ENCODE measurements at regions not wholly inside any gene's neighbourhood (a gene's known extent, or its start where the extent isn't known, plus 50 kb on each side); places are given as distances from the start of the nearest gene placed in this dataset.

- WGBS, 10 experiments, result 0 to 61% (median 8%) methylated on average over 1 to 6 of the region's 7 CpGs; no CpG with 5 or more reads in 1 of the 10 experiments
- Histone ChIP-seq H3K4me3 (no peak overlapping the region), H3K4me1 (replicated peaks in 1 of 2) (peaks cover 38 to 43% of the 10 kb centered on the region in 2 donors), H3K27ac (peak overlapping the region; percentile 21 to 24)
- in situ Hi-C loops (cut with MboI; ENCODE audit: low pct_unique_long_range_greater_than_20kb in 2 of 9, low sequenced_read_pairs in 9 of 9, unreplicated experiment in 9 of 9), result no loop called here
- ATAC-seq (replicated peaks in 6 of 8), result peak; percentile 82 to 93 (median 90)
These were observed 175.2 kb upstream of the SALL1 start for GRCh38 chr16:51326131-51326856.

- peaks cover 15 to 17% of the 10 kb centered on the region in 2 donors for H3K4me1 ChIP-seq (replicated peaks in 1 of 2)
- H3K27ac ChIP-seq, result no peak overlapping the region
- in situ Hi-C loops (cut with MboI; ENCODE audit: low pct_unique_long_range_greater_than_20kb in 2 of 9, low sequenced_read_pairs in 9 of 9, unreplicated experiment in 9 of 9), result no loop called here
- 0 to 89% (median 70%) methylated on average over 1 to 5 of the region's 5 CpGs; no CpG with 5 or more reads in 2 of the 10 experiments for WGBS, 10 experiments
- H3K4me3 ChIP-seq, result no peak overlapping the region
- no peak for ATAC-seq (replicated peaks in 6 of 8)
These were observed 170.2 kb upstream of the SALL1 start for GRCh38 chr16:51321251-51321650.

- H3K27ac ChIP-seq, result no peak overlapping the region
- no peak overlapping the region for H3K4me3 ChIP-seq
- ATAC-seq (replicated peaks in 6 of 8), result no peak
- in situ Hi-C loops (cut with MboI; ENCODE audit: low pct_unique_long_range_greater_than_20kb in 2 of 9, low sequenced_read_pairs in 9 of 9, unreplicated experiment in 9 of 9), result no loop called here
- peaks cover 9 to 10% of the 10 kb centered on the region in 2 donors for H3K4me1 ChIP-seq (replicated peaks in 1 of 2)
These were observed 166.5 kb upstream of the SALL1 start for GRCh38 chr16:51317575-51317974.

- 70 to 100% (median 78%) methylated on average over 1 to 2 of the region's 2 CpGs; no CpG with 5 or more reads in 4 of the 10 experiments for WGBS, 10 experiments
- ATAC-seq (replicated peaks in 6 of 8), result peak in 6 of 8 experiments; percentile 27 to 71 (median 50)
- in situ Hi-C loops (cut with MboI; ENCODE audit: low pct_unique_long_range_greater_than_20kb in 2 of 9, low sequenced_read_pairs in 9 of 9, unreplicated experiment in 9 of 9), result no loop called here
- H3K27ac ChIP-seq, result peak overlapping the region in 1 of 2 donors; percentile 6
- peaks cover 15 to 19% of the 10 kb centered on the region in 2 donors for H3K4me1 ChIP-seq (replicated peaks in 1 of 2)
- H3K4me3 ChIP-seq, result no peak overlapping the region
These were observed 162.1 kb upstream of the SALL1 start for GRCh38 chr16:51313198-51313597.

GRCh38 chr16:51312363-51313150 lies 161.5 kb upstream of the SALL1 start:
- no peak overlapping the region for H3K4me3 ChIP-seq
- 30 to 86% (median 71%) methylated on average over 1 to 2 of the region's 2 CpGs; no CpG with 5 or more reads in 3 of the 10 experiments for WGBS, 10 experiments
- in situ Hi-C loops (cut with MboI; ENCODE audit: low pct_unique_long_range_greater_than_20kb in 2 of 9, low sequenced_read_pairs in 9 of 9, unreplicated experiment in 9 of 9), result no loop called here
- ATAC-seq (replicated peaks in 6 of 8), result peak; percentile 58 to 86 (median 80)
- peak overlapping the region in 1 of 2 donors; percentile 6 for H3K27ac ChIP-seq
- H3K4me1 ChIP-seq (replicated peaks in 1 of 2), result peaks cover 15 to 19% of the 10 kb centered on the region in 2 donors

GRCh38 chr16:51310159-51310558 lies 159.1 kb upstream of the SALL1 start:
- in situ Hi-C loops (cut with MboI; ENCODE audit: low pct_unique_long_range_greater_than_20kb in 2 of 9, low sequenced_read_pairs in 9 of 9, unreplicated experiment in 9 of 9), result no loop called here
- H3K27ac ChIP-seq, result no peak overlapping the region
- H3K4me1 ChIP-seq (replicated peaks in 1 of 2), result peaks cover 25 to 31% of the 10 kb centered on the region in 2 donors
- H3K4me3 ChIP-seq, result no peak overlapping the region
- ATAC-seq (replicated peaks in 6 of 8), result no peak

GRCh38 chr16:51306886-51307595 lies 156.0 kb upstream of the SALL1 start:
- 40 to 100% (median 64%) methylated on average over 1 to 3 of the region's 4 CpGs; no CpG with 5 or more reads in 4 of the 10 experiments for WGBS, 10 experiments
- H3K27ac ChIP-seq, result no peak overlapping the region
- H3K4me1 ChIP-seq (replicated peaks in 1 of 2), result peaks cover 10 to 16% of the 10 kb centered on the region in 2 donors
- ATAC-seq (replicated peaks in 6 of 8), result peak in 4 of 8 experiments; percentile 15 to 61 (median 50)
- in situ Hi-C loops (cut with MboI; ENCODE audit: low pct_unique_long_range_greater_than_20kb in 2 of 9, low sequenced_read_pairs in 9 of 9, unreplicated experiment in 9 of 9), result no loop called here
- H3K4me3 ChIP-seq, result no peak overlapping the region

GRCh38 chr16:51306116-51306515 lies 155.0 kb upstream of the SALL1 start:
- no peak overlapping the region for H3K4me3 ChIP-seq

GRCh38 chr16:51305337-51305736 lies 154.3 kb upstream of the SALL1 start:
- no peak for ATAC-seq (replicated peaks in 6 of 8)
- WGBS, 10 experiments, result 83 to 100% (median 95%) methylated on average over 1 to 2 of the region's 2 CpGs; no CpG with 5 or more reads in 6 of the 10 experiments
- peaks cover 10 to 12% of the 10 kb centered on the region in 2 donors for H3K4me1 ChIP-seq (replicated peaks in 1 of 2)
- in situ Hi-C loops (cut with MboI; ENCODE audit: low pct_unique_long_range_greater_than_20kb in 2 of 9, low sequenced_read_pairs in 9 of 9, unreplicated experiment in 9 of 9), result no loop called here
- H3K4me3 ChIP-seq, result no peak overlapping the region
- H3K27ac ChIP-seq, result no peak overlapping the region

More at GRCh38 chr16:51306116-51306515, 155.0 kb upstream of the SALL1 start:
- H3K27ac ChIP-seq, result no peak overlapping the region
- peaks cover 10 to 12% of the 10 kb centered on the region in 2 donors for H3K4me1 ChIP-seq (replicated peaks in 1 of 2)
- ATAC-seq (replicated peaks in 6 of 8), result no peak
- in situ Hi-C loops (cut with MboI; ENCODE audit: low pct_unique_long_range_greater_than_20kb in 2 of 9, low sequenced_read_pairs in 9 of 9, unreplicated experiment in 9 of 9), result no loop called here
- WGBS, 10 experiments, result 4 to 92% (median 69%) methylated on average over 1 to 3 of the region's 3 CpGs

- WGBS, 10 experiments, result 80 to 100% (median 100%) methylated on average over 1 of the region's 1 CpG; no CpG with 5 or more reads in 3 of the 10 experiments
- Histone ChIP-seq H3K4me3 (no peak overlapping the region), H3K27ac (no peak overlapping the region), H3K4me1 (replicated peaks in 1 of 2) (peaks cover 5 to 7% of the 10 kb centered on the region in 2 donors)
- in situ Hi-C loops (cut with MboI; ENCODE audit: low pct_unique_long_range_greater_than_20kb in 2 of 9, low sequenced_read_pairs in 9 of 9, unreplicated experiment in 9 of 9), result no loop called here
- peak in 1 of 8 experiments; percentile 44 for ATAC-seq (replicated peaks in 6 of 8)
These were observed 151.0 kb upstream of the SALL1 start for GRCh38 chr16:51302042-51302441.

- in situ Hi-C loops (cut with MboI; ENCODE audit: low pct_unique_long_range_greater_than_20kb in 2 of 9, low sequenced_read_pairs in 9 of 9, unreplicated experiment in 9 of 9), result no loop called here
- no peak for ATAC-seq (replicated peaks in 6 of 8)
- 80 to 100% (median 100%) methylated on average over 1 of the region's 1 CpG; no CpG with 5 or more reads in 1 of the 10 experiments for WGBS, 10 experiments
- Histone ChIP-seq H3K4me1 (replicated peaks in 1 of 2) (no peaks in the 10 kb centered on the region), H3K27ac (no peak overlapping the region), H3K4me3 (no peak overlapping the region)
These were observed 147.7 kb upstream of the SALL1 start for GRCh38 chr16:51298800-51299199.

GRCh38 chr16:51290442-51291285 lies 139.6 kb upstream of the SALL1 start:
- WGBS, 10 experiments, result 17 to 52% (median 19%) methylated on average over 2 to 4 of the region's 4 CpGs; no CpG with 5 or more reads in 1 of the 10 experiments
- peak in 5 of 8 experiments; percentile 42 to 90 (median 62) for ATAC-seq (replicated peaks in 6 of 8)
- no peak overlapping the region for H3K27ac ChIP-seq
- H3K4me1 ChIP-seq (replicated peaks in 1 of 2), result peaks cover 0 to 10% of the 10 kb centered on the region in 2 donors
- in situ Hi-C loops (cut with MboI; ENCODE audit: low pct_unique_long_range_greater_than_20kb in 2 of 9, low sequenced_read_pairs in 9 of 9, unreplicated experiment in 9 of 9), result no loop called here
- no peak overlapping the region for H3K4me3 ChIP-seq

Data from motor neuron (in vitro differentiated cells).